Coronary artery (tissue), 2 donors: ENCODE measurements at regions not wholly inside any gene's neighbourhood (a gene's known extent, or its start where the extent isn't known, plus 50 kb on each side); places are given as distances from the start of the nearest gene placed in this dataset.

Source experiments
- DNase-seq: peaks from one replicate; pipeline ENCODE4 v3.0.0-alpha.2; 2017; ENCODE audit warnings: low spot score
- H3K27ac ChIP-seq, 2 donors: fragments of 200-600 bp; sonication (generic); one replicate each; pipeline ENCODE4 v1.5.1; 2016 to 2019
- H3K4me3 ChIP-seq: fragments of 200-600 bp; sonication (generic); 2 replicates; pipeline ENCODE4 v1.5.1; 2016; ENCODE audit warnings: mild to moderate bottlenecking, moderate library complexity
- CTCF ChIP-seq: fragments of 200-600 bp; sonication (generic); IDR thresholded peaks from one replicate; pipeline ENCODE4 v1.5.1; 2019; ENCODE audit warnings: antibody characterized with exemption

- Histone ChIP-seq H3K4me3 (no peak overlapping the region), H3K27ac (no peak overlapping the region)
- DNase-seq, result no peak
- TF ChIP-seq CTCF, result no peak
Observed at GRCh38 chr20:24340933-24341332, 128.5 kb upstream of the SYNDIG1 start.

GRCh38 chr20:24339210-24339641 is 130.2 kb upstream of the SYNDIG1 start:
- DNase-seq, result no peak
- no peak overlapping the region for H3K27ac ChIP-seq
- no peak overlapping the region for H3K4me3 ChIP-seq
- no peak for TF ChIP-seq CTCF

GRCh38 chr20:24337551-24337950 is 131.9 kb upstream of the SYNDIG1 start:
- H3K4me3 ChIP-seq, result no peak overlapping the region
- DNase-seq, result no peak
- no peak overlapping the region for H3K27ac ChIP-seq
- TF ChIP-seq CTCF, result no peak

- H3K4me3 ChIP-seq, result no peak overlapping the region
- H3K27ac ChIP-seq, result no peak overlapping the region
- no peak for DNase-seq
- no peak for TF ChIP-seq CTCF
Observed at GRCh38 chr20:24337069-24337468, 132.4 kb upstream of the SYNDIG1 start.

- DNase-seq, result no peak
- H3K4me3 ChIP-seq, result no peak overlapping the region
- no peak overlapping the region for H3K27ac ChIP-seq
- no peak for TF ChIP-seq CTCF
Observed at GRCh38 chr20:24334830-24335229, 134.6 kb upstream of the SYNDIG1 start.

- no peak for TF ChIP-seq CTCF
- Histone ChIP-seq H3K4me3 (no peak overlapping the region), H3K27ac (no peak overlapping the region)
- DNase-seq, result no peak
Observed at GRCh38 chr20:24332956-24333355, 136.5 kb upstream of the SYNDIG1 start.

GRCh38 chr20:24331939-24332338 is 137.5 kb upstream of the SYNDIG1 start:
- TF ChIP-seq CTCF, result no peak
- no peak for DNase-seq
- no peak overlapping the region for H3K4me3 ChIP-seq
- no peak overlapping the region for H3K27ac ChIP-seq
